ENCODE measurements at regions not wholly inside any gene's neighbourhood (a gene's known extent, or its start where the extent isn't known, plus 50 kb on each side); places are given as distances from the start of the nearest gene placed in this dataset.
"Not testable (repeated sequence)": the region's sequence is repeated elsewhere in the genome, so short reads cannot be mapped to it uniquely, and the experiment has no call there.

GRCh38 chr1:144140243-144140642 is 168.5 kb upstream of the FAM72C start:
- not testable (repeated sequence) for H3K4me3 ChIP-seq (ENCODE audit: low read depth, low read length)

- not testable (repeated sequence) for H3K4me3 ChIP-seq (ENCODE audit: low read depth, low read length)
Measured at GRCh38 chr1:144105006-144105405, 133.2 kb upstream of the FAM72C start.

- not testable (repeated sequence) for H3K4me3 ChIP-seq (ENCODE audit: low read depth, low read length)
Measured at GRCh38 chr1:144104000-144104677, 132.4 kb upstream of the FAM72C start.

GRCh38 chr1:144103156-144103880 is 131.5 kb upstream of the FAM72C start:
- H3K4me3 ChIP-seq (ENCODE audit: low read depth, low read length): not testable (repeated sequence)

GRCh38 chr1:144102046-144102745 is 130.4 kb upstream of the FAM72C start:
- not testable (repeated sequence) for H3K4me3 ChIP-seq (ENCODE audit: low read depth, low read length)

GRCh38 chr1:144101397-144102045 is 129.7 kb upstream of the FAM72C start:
- TF ChIP-seq CTCF (IDR thresholded peaks at IDR 0.05; ENCODE audit: borderline replicate concordance, insufficient read depth, low read depth, low read length): no peak

GRCh38 chr1:144077167-144077841 is 105.5 kb upstream of the FAM72C start:
- peak overlapping the region; percentile 11 for H3K4me3 ChIP-seq (ENCODE audit: low read depth, low read length)

More at GRCh38 chr1:144101397-144102045, 129.7 kb upstream of the FAM72C start:
- no peak overlapping the region for H3K4me3 ChIP-seq (ENCODE audit: low read depth, low read length)

- not testable (repeated sequence) for H3K4me3 ChIP-seq (ENCODE audit: low read depth, low read length)
Measured at GRCh38 chr1:144076646-144077045, 104.9 kb upstream of the FAM72C start.

- not testable (repeated sequence) for H3K4me3 ChIP-seq (ENCODE audit: low read depth, low read length)
Measured at GRCh38 chr1:144070394-144071053, 98.7 kb upstream of the FAM72C start.

GRCh38 chr1:144067042-144067441 is 95.3 kb upstream of the FAM72C start:
- H3K4me3 ChIP-seq (ENCODE audit: low read depth, low read length): not testable (repeated sequence)

GRCh38 chr1:144066071-144066813 is 94.5 kb upstream of the FAM72C start:
- not testable (repeated sequence) for H3K4me3 ChIP-seq (ENCODE audit: low read depth, low read length)

GRCh38 chr1:144065299-144066060 is 93.7 kb upstream of the FAM72C start:
- H3K4me3 ChIP-seq (ENCODE audit: low read depth, low read length): not testable (repeated sequence)

GRCh38 chr1:144049365-144049764 is 77.6 kb upstream of the FAM72C start:
- H3K4me3 ChIP-seq (ENCODE audit: low read depth, low read length): not testable (repeated sequence)

GRCh38 chr1:144046645-144047044 is 74.9 kb upstream of the FAM72C start:
- H3K4me3 ChIP-seq (ENCODE audit: low read depth, low read length): not testable (repeated sequence)

- H3K4me3 ChIP-seq (ENCODE audit: low read depth, low read length): not testable (repeated sequence)
Measured at GRCh38 chr1:144045751-144046546, 74.2 kb upstream of the FAM72C start.

- H3K4me3 ChIP-seq (ENCODE audit: low read depth, low read length): not testable (repeated sequence)
Measured at GRCh38 chr1:144042251-144042650, 70.5 kb upstream of the FAM72C start.

All from GM12875 (cell line).